ENCODE measurements at regions not wholly inside any gene's neighbourhood (a gene's known extent, or its start where the extent isn't known, plus 50 kb on each side); places are given as distances from the start of the nearest gene placed in this dataset.

DNA sequence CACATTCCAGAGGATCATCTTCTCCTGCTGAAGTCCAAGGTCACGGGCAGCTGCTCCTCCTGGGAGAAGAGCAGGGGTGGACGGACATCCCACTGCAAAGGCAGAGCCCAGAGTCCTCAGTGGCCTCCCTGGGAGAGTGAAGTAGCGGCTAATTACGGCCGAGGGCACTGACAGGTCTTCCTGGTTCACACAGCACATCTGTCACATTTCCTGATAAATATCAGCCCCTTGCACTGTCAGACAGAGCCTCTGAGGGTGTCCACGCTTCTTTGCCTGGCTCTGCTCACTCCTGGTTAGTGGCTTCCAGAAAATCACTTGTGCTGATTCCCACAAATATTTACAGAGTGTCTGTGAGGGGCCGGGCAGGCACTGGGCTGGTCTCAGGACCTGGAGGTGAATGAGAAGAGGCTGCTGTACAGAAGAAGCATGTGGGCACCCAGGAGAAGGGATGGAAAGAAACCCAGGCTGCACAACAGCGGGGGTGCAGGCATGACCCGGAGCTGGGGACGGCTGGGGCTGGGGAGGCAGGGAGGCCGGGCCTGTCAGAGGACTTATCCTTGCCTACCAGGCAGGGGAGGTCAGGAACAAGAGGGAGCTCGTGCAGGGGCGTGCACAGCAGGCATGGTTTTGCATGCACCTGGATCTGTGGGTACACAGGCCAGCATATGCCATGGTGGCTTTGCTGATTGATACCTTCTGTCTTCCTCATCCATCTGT lies 258.2 kb upstream of the TNRC6C start:
- no peak for TF ChIP-seq POLR2A (IDR thresholded peaks at IDR 0.05)
- TF ChIP-seq, protein P1, sequence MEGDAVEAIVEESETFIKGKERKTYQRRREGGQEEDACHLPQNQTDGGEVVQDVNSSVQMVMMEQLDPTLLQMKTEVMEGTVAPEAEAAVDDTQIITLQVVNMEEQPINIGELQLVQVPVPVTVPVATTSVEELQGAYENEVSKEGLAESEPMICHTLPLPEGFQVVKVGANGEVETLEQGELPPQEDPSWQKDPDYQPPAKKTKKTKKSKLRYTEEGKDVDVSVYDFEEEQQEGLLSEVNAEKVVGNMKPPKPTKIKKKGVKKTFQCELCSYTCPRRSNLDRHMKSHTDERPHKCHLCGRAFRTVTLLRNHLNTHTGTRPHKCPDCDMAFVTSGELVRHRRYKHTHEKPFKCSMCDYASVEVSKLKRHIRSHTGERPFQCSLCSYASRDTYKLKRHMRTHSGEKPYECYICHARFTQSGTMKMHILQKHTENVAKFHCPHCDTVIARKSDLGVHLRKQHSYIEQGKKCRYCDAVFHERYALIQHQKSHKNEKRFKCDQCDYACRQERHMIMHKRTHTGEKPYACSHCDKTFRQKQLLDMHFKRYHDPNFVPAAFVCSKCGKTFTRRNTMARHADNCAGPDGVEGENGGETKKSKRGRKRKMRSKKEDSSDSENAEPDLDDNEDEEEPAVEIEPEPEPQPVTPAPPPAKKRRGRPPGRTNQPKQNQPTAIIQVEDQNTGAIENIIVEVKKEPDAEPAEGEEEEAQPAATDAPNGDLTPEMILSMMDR (IDR thresholded peaks at IDR 0.05) = no peak
